ENCODE measurements at regions not wholly inside any gene's neighbourhood (a gene's known extent, or its start where the extent isn't known, plus 50 kb on each side); places are given as distances from the start of the nearest gene placed in this dataset.

DNA sequence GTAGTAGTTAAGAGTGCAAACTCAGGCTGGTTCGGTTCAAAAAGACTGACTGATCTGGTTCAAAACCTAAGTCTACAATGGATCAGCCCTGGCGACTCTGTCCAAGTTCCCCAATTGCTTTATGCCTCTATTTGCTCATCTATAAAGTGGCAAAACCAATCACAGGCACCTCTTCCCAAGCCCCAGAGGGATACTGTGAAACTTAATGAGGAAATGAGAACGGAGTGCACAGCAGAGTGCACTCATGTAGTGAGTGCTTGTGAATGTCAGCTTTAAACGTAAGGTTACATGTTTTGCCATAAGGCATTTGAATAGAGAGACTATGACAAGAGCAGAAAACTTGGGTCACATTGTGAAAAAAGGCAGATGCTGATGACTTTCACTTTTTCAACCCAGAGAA lies 199.7 kb upstream of the KLF3 start:
- DNase-seq (no peak), ATAC-seq (ENCODE audit: low read depth) (peak; percentile 65)
- ChIA-PET CTCF (no interaction called here), POLR2A (no interaction called here)
- H3K4me3 Mint-ChIP-seq: no peak overlapping the region
- no peaks in the 10 kb centered on the region for H3K27me3 Mint-ChIP-seq
- H3K4me1 Mint-ChIP-seq: peaks cover 7% of the 10 kb centered on the region
- no peaks in the 10 kb centered on the region for H3K36me3 Mint-ChIP-seq (ENCODE audit: low read depth)
- peaks cover 10% of the 10 kb centered on the region for H3K9me3 Mint-ChIP-seq
- H3K27ac Mint-ChIP-seq: no peak overlapping the region
- TF ChIP-seq, protein P1, sequence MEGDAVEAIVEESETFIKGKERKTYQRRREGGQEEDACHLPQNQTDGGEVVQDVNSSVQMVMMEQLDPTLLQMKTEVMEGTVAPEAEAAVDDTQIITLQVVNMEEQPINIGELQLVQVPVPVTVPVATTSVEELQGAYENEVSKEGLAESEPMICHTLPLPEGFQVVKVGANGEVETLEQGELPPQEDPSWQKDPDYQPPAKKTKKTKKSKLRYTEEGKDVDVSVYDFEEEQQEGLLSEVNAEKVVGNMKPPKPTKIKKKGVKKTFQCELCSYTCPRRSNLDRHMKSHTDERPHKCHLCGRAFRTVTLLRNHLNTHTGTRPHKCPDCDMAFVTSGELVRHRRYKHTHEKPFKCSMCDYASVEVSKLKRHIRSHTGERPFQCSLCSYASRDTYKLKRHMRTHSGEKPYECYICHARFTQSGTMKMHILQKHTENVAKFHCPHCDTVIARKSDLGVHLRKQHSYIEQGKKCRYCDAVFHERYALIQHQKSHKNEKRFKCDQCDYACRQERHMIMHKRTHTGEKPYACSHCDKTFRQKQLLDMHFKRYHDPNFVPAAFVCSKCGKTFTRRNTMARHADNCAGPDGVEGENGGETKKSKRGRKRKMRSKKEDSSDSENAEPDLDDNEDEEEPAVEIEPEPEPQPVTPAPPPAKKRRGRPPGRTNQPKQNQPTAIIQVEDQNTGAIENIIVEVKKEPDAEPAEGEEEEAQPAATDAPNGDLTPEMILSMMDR (IDR thresholded peaks at IDR 0.05): no peak
- intact Hi-C loops (cut with micrococcal nuclease): no loop called here

DNA sequence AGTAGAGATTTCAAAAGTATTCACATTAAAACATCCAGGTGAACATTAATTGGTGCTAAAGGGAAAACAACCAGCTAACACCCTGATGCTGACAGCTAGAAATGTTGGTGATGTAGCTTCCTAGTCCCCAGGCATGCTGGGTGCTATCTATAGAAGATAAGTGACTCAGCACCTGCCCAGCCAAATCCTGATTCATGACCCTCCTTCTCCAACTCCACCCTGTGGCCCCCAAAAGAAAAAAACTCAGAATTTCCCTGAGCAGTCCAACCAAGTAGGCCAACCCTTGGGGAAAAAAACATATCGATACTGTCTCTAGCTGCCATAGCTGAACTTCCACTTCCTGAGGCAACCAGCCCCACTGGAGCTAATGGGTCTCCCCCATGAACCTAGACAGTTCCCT lies 197.6 kb upstream of the KLF3 start:
- ChIA-PET CTCF (no interaction called here), POLR2A (no interaction called here)
- DNase-seq (no peak), ATAC-seq (ENCODE audit: low read depth) (no peak)
- Mint-ChIP-seq H3K4me1 (peaks cover 7% of the 10 kb centered on the region), H3K9me3 (peaks cover 15% of the 10 kb centered on the region), H3K36me3 (ENCODE audit: low read depth) (peaks cover 2% of the 10 kb centered on the region), H3K27me3 (no peaks in the 10 kb centered on the region), H3K27ac (no peak overlapping the region), H3K4me3 (no peak overlapping the region)
- TF ChIP-seq, protein P1 (IDR thresholded peaks at IDR 0.05): no peak
- intact Hi-C loops (cut with micrococcal nuclease): no loop called here

DNA sequence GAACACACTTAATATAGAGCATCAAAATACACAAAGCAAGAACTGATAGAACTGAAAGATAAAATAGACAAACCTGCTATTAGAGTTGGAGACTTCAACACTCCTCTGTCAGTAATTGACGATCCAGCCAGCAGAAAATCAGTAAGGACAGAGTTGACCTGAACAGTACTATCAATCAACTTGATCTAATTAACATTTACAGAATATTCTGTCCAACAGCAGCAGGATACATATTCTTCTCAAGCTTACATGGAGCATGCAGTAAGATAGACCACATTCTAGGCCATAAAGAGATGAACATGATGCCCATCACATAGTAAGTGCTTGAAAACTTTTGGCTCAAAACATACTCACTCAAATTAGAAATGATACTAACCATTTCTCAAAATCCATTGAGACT lies 196.7 kb upstream of the KLF3 start:
- ATAC-seq (ENCODE audit: low read depth): no peak
- Mint-ChIP-seq H3K4me1 (peaks cover 7% of the 10 kb centered on the region), H3K9me3 (peaks cover 15% of the 10 kb centered on the region), H3K27me3 (no peaks in the 10 kb centered on the region), H3K36me3 (ENCODE audit: low read depth) (peaks cover 2% of the 10 kb centered on the region), H3K27ac (no peak overlapping the region), H3K4me3 (no peak overlapping the region)
- TF ChIP-seq, protein P1 (IDR thresholded peaks at IDR 0.05): no peak
- ChIA-PET CTCF (no interaction called here), POLR2A (no interaction called here)
- no peak for DNase-seq
- intact Hi-C loops (cut with micrococcal nuclease): no loop called here

DNA sequence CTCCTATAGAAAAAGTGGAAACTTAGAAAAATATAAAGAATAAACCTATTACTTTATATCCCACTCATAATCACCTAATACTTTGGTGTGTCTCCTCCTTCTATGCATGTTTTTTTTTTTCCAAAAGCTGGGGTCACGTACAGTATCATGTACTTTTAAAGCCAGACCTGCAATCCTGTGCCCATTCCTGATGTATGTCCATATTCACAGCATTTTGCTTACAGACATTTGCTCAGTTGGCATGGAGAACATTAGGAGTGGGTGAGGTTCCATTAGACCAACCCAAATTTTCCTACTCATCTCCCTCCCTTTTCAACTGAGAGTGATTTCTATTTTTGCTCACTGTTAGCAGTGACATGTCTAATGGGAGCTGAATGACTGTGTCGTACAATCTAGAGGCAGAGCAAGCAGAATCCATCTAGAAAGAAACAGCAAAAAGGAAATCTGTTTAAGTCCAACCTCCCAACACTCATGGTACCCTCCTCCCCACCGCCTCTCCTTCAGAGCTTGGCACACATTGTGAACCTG lies 195.6 kb upstream of the KLF3 start:
- no peak overlapping the region for H3K27ac Mint-ChIP-seq
- TF ChIP-seq, protein P1 (IDR thresholded peaks at IDR 0.05): no peak
- intact Hi-C loops (cut with micrococcal nuclease): no loop called here
- H3K36me3 Mint-ChIP-seq (ENCODE audit: low read depth): peaks cover 2% of the 10 kb centered on the region
- no peak overlapping the region for H3K4me3 Mint-ChIP-seq
- no peak for ATAC-seq (ENCODE audit: low read depth)
- ChIA-PET POLR2A (no interaction called here), CTCF (interaction anchor here (0.6 kb wide), 1 partner anchor 366 kb away, joined by 3 read pairs; no protein-coding TSS in a partner anchor)
- H3K4me1 Mint-ChIP-seq: peaks cover 7% of the 10 kb centered on the region
- peaks cover 15% of the 10 kb centered on the region for H3K9me3 Mint-ChIP-seq
- no peak for DNase-seq
- no peaks in the 10 kb centered on the region for H3K27me3 Mint-ChIP-seq

DNA sequence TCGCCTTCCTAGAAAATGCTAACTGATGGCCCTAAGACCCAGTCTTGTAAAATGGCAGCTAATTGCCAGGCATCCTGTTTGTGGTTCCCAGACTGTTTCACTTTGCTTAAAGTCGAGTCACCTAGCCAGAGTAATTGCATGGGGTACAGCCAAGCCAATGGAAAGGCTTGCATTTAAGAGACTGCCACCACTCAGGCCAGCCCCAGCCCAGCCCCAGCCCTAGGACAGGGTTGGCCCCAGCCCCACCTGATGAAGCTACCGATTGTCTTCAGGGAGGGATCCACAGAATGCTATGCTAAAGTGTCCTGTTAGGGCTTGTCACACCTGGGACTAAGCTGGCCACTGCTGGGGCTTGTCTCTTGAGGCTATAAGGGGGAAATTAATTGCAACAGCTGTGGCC lies 194.6 kb upstream of the KLF3 start:
- Mint-ChIP-seq H3K4me1 (peaks cover 3% of the 10 kb centered on the region), H3K27me3 (no peaks in the 10 kb centered on the region), H3K27ac (no peak overlapping the region), H3K4me3 (no peak overlapping the region), H3K36me3 (ENCODE audit: low read depth) (peaks cover 2% of the 10 kb centered on the region), H3K9me3 (peaks cover 15% of the 10 kb centered on the region)
- ChIA-PET CTCF (no interaction called here), POLR2A (no interaction called here)
- ATAC-seq (ENCODE audit: low read depth) (no peak), DNase-seq (no peak)
- intact Hi-C loops (cut with micrococcal nuclease): no loop called here
- TF ChIP-seq, protein P1 (IDR thresholded peaks at IDR 0.05): no peak
